Endothelial cell of hepatic sinusoid (primary cell): ENCODE measurements at regions not wholly inside any gene's neighbourhood (a gene's known extent, or its start where the extent isn't known, plus 50 kb on each side); places are given as distances from the start of the nearest gene placed in this dataset.

ENCODE experiments used
- in situ Hi-C: cut with HindIII; loops from 2 replicates; pipeline ENCODE4 v1.10.0; 2017; ENCODE audit warnings: low sequenced_read_pairs

GRCh38 chr6:4388675-4389074 is 253.3 kb upstream of the ECI2 start:
- in situ Hi-C loops: no loop called here

GRCh38 chr6:4384656-4385055 is 249.3 kb upstream of the ECI2 start:
- in situ Hi-C loops: no loop called here

DNA sequence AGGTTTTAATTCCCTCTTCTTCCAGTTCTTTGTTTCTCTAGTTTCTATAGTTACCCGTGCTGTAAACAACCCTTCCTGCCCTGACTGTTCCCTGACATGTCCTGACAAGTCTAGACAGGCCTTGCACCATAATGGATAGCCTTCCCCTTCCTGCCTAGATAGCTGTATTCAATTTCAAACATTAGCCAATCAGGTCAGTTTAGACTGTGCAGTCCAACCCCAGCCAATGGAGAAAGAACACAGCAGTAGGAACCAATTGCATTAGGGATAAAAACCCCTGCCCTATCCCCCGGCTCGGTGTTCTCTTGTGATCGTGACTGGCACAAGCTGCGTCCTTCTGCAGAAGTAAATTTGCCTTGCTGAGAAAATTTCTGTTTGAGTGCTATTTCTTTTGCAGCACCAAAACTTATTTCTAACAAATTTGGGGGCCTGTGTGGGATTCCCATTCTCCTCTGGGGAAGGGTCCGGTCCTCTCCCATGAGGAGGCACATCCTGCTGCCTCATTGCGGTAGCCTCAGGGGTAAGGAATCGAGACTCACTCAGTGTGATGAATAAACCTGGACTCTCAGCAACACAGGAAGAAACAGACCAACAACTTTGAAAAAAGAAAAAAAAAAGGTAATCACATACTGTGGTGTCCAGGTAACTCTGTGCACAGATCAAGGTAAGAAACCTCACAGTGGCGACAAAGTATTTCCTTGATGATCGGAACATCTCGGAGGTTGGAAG is 248.7 kb upstream of the ECI2 start:
- in situ Hi-C loops: no loop called here

GRCh38 chr6:4382362-4382853 is 247.0 kb upstream of the ECI2 start:
- in situ Hi-C loops: no loop called here

DNA sequence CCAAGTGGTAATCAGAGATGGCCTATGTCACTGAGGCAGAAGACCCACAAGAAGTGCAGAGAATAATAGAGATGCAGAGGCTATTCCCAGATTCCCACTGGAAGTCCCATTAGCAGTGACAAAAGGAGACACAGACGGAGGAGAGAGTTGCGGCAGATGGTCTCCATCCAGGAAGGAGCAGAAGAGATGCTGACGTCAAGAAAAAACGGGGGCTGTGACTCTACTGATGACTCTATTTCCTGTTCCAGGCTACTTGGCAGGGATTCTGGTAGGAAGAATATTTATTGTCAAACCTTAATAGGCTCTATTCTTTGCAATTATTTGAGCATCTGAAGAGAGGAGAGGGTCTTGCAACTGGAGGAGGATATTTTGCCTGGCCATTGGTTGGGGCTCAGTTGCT is 246.0 kb upstream of the ECI2 start:
- in situ Hi-C loops: no loop called here

GRCh38 chr6:4380881-4381281 is 245.5 kb upstream of the ECI2 start:
- in situ Hi-C loops: no loop called here

DNA sequence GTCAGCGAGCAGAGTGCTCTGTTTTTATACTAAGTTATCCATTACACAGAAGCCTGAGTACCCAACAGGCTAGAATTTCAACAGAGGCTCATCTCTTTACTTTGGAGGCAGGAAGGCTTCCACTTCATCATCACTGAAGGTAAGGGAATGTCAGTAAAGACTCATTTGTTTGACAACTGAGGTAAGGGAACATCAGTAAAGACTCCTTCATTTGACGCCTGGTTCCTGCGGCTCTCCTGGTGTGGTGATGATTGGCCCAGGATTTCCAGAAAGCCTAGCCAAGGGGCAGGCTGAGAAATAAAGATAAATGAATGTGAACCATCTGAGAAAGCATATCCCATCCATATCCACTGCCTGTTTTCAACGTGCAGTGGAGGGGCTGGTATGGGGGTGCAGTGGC is 244.6 kb upstream of the ECI2 start:
- in situ Hi-C loops: no loop called here

DNA sequence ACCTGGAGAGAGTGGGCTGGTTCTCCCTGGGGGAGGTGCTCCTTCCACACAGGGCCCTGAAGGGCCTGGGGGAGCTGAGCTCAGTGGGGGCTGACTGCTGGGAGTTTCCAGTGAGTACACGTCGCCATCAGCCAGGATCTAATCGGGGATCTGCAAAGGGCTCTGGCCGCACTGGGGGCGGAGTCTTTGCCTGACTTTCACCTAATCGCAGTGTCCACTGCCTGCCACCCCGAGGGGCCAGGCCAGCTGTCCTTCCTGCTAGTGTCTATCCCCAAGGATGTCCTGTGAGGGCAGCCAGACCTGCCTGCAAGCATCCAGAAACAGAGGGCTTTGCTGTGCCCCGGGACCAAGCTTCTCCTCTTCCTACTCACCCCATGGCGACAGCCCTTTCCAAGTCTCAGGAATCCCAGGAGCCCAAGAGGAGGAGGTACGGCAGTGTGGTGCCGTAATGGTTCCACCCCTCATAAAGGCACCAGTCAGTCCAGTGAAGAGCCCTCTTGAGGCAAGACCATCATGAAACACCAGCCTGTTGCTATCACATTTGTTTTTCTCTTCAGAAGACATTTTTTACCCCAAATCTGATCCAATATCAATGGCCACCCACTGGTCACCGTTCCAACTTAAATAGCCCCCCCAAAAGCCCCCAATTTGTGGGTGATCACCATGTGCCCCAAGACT is 243.1 kb upstream of the ECI2 start:
- in situ Hi-C loops: no loop called here

DNA sequence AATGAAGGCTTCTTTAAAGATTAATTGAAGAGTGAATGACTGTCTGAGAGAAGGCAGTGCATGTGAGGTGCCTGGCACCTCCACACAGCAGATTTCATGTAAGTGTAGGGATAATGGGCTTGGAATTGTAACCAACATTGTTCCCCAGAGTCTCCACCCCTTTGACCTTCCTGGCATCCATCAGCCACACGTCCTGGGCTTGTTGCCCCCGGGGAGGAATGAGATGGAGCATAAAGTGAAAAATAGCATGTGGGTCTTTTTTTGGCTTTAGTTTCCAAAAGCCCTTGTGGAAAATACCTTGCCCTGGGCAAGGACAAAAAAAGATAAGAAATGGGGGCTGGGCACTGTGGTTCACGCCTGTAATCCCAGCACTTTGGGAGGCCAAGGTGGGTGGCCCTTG is 242.2 kb upstream of the ECI2 start:
- in situ Hi-C loops: no loop called here

DNA sequence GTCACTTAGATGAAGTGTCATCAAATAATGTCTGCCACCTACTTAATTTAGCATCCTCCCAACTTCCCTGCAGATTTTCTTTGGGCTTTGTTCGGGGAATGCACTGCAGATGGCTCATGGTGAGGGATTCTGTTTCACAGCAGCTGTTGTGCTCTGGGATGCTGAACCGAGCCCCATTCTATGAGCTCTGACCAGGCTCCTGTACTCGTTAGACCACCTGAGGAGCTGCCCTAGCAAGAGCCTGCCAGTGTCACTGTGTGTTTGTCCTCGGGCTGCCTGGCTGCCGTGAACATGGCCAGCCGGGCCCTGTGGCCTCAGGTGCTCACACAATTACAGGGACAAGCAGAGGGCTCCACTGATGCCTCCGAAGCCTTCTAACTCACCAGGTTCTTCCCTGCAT is 238.8 kb upstream of the ECI2 start:
- in situ Hi-C loops: no loop called here

DNA sequence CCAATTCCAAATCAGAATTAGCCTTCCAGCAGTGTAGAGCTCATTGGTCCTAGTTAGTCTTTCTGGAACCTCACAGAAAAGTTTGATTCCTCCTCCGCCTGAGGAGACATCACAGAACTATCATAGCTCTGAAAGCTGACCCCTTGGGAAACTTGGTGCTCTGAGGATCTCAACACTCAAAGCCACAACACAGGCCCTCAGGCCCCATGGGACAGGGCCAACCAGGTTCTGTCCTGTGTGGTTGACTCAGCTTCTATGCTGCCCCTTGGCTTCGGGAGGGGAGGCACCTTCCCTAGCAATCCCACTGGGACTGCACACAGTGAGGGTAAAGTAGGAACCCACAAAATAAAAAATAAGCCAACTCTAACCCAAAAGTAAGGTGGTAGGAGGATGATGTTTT is 237.5 kb upstream of the ECI2 start:
- in situ Hi-C loops: no loop called here

GRCh38 chr6:4371207-4371921 is 236.0 kb upstream of the ECI2 start:
- in situ Hi-C loops: no loop called here

DNA sequence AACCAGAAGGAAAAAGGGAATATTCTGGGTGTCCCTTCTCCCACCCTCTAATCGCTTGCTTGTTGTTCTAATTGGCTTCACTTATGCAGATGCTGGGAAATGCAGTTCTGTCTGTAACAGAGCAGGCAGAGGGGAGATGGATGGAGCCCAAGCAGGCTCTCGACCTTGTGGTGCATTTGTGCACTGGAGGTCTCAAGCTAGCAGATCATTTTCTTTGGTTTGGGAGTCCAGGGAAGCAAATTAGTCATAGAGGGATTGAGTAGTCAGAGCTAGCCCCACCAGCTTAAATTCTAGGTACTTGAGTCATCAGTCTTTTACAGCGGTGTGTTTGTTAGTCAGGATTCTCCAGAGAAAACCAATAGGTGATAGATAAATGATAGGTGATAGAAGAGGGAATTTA is 234.7 kb upstream of the ECI2 start:
- in situ Hi-C loops: no loop called here

GRCh38 chr6:4369616-4370015 is 234.2 kb upstream of the ECI2 start:
- in situ Hi-C loops: no loop called here

DNA sequence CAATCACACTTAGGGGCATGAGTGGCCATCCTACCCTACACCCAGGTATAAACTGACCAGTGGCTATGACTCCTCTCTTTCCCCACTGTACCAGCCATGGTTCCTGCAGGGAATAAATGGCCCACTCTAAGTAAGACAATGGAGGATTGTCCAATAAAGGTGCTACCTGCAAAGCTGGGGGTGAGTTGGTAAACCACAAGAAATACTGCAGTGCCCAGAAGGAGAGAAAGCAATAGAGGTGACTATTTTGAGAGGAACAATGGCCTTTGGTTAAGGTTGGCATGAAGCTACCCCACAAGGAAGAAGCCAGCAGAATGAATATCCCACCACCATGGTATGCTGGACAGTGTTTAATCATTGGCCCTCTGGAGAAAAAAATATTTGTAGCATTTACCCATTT is 233.3 kb upstream of the ECI2 start:
- in situ Hi-C loops: no loop called here

- in situ Hi-C loops: no loop called here
Observed at GRCh38 chr6:4367643-4368042, 232.3 kb upstream of the ECI2 start.

- in situ Hi-C loops: no loop called here
Observed at GRCh38 chr6:4366635-4367395, 231.4 kb upstream of the ECI2 start.

DNA sequence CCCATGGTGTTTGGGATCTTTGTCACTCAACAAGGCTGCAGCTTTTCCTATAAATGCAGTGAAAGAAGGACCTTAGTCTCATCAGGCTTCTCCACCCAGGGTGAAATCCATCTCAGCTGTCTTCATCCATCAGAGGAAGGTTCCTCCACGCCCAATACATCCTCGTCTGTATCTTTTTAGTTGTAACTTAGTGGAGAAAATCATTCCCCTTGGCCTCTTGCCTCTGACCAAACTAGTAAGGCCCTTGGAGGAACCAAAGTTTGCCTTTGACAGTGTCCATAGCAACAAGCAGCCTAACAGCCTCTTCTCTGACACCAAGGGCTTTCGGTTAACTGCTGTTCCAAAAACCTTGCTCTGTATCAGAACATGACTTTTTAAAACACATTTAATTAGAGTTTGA is 230.3 kb upstream of the ECI2 start:
- in situ Hi-C loops: no loop called here

- in situ Hi-C loops: no loop called here
Observed at GRCh38 chr6:4364711-4365110, 229.3 kb upstream of the ECI2 start.

GRCh38 chr6:4364172-4364571 is 228.8 kb upstream of the ECI2 start:
- in situ Hi-C loops: no loop called here

DNA sequence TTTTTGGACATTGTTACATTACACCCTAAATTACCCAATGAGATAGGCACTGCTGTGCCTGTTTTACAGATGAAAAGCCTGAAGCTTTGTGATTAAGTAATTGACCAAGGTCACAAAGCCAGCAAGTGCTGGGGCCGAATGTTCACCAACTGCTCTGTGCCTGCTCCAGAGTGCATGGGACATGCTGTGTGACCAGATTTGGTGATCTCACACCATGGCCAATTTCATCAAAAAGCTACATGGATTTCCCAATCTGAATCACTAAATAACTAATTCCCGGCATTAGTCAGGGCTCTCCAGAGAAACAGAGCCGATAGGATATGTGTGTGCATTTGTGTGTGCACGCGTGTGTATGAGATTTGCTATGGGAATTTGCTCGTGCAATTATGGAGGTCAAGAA is 228.3 kb upstream of the ECI2 start:
- in situ Hi-C loops: no loop called here
